ENCODE measurements at regions not wholly inside any gene's neighbourhood (a gene's known extent, or its start where the extent isn't known, plus 50 kb on each side); places are given as distances from the start of the nearest gene placed in this dataset.

DNA sequence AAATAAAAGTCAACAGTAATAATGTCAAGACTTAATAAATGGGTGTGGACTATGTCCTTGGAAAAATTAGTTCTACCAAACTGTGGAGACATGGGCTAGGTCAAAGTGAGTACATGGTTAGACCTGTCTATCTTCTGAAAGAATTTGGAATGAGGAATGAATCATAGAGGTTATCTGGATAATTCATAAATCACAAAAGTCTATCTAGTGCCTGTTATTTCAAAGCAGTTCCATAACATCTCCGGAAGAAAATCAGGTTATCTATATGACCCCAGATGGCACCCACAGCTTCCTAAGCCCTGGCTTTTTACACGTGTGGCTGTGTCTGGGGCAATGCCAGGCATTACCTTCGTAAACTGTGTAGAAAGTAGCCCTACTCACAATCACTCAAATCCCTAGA is 272.0 kb downstream of the ETAA1 start:
- ChIA-PET POLR2A (ENCODE audit: low non-redundant PET) (no interaction called here), CTCF (no interaction called here)
- Histone ChIP-seq H3K27ac (ENCODE audit: low read depth, low read length, poor library complexity, severe bottlenecking) (no peak overlapping the region), H3K9me3 (ENCODE audit: low read depth, low read length, poor library complexity, severe bottlenecking) (no peaks in the 10 kb centered on the region), H3K4me1 (ENCODE audit: insufficient read depth, low read length, poor library complexity, severe bottlenecking) (no peaks in the 10 kb centered on the region), H3K27me3 (replicated peaks; ENCODE audit: insufficient read depth, low read depth, low read length, poor library complexity) (no peaks in the 10 kb centered on the region), H3K36me3 (ENCODE audit: insufficient read depth, low read length, poor library complexity, severe bottlenecking) (no peaks in the 10 kb centered on the region), H3K4me3 (ENCODE audit: low read depth, low read length, poor library complexity, severe bottlenecking) (no peak overlapping the region)
- intact Hi-C loops (cut with micrococcal nuclease; ENCODE audit: unreplicated experiment) = no loop called here
- no peak for TF ChIP-seq EZH2 (IDR thresholded peaks at IDR 0.05; ENCODE audit: borderline replicate concordance, low read depth, low read length, poor library complexity, severe bottlenecking)
- TF ChIP-seq, protein P1, sequence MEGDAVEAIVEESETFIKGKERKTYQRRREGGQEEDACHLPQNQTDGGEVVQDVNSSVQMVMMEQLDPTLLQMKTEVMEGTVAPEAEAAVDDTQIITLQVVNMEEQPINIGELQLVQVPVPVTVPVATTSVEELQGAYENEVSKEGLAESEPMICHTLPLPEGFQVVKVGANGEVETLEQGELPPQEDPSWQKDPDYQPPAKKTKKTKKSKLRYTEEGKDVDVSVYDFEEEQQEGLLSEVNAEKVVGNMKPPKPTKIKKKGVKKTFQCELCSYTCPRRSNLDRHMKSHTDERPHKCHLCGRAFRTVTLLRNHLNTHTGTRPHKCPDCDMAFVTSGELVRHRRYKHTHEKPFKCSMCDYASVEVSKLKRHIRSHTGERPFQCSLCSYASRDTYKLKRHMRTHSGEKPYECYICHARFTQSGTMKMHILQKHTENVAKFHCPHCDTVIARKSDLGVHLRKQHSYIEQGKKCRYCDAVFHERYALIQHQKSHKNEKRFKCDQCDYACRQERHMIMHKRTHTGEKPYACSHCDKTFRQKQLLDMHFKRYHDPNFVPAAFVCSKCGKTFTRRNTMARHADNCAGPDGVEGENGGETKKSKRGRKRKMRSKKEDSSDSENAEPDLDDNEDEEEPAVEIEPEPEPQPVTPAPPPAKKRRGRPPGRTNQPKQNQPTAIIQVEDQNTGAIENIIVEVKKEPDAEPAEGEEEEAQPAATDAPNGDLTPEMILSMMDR (conservative IDR thresholded peaks at IDR 0.05; ENCODE audit: low read depth, low read length) = no peak
- DNase-seq (ENCODE audit: low spot score) = no peak
- no TSS peak for BruUV-seq (replicated peaks)

DNA sequence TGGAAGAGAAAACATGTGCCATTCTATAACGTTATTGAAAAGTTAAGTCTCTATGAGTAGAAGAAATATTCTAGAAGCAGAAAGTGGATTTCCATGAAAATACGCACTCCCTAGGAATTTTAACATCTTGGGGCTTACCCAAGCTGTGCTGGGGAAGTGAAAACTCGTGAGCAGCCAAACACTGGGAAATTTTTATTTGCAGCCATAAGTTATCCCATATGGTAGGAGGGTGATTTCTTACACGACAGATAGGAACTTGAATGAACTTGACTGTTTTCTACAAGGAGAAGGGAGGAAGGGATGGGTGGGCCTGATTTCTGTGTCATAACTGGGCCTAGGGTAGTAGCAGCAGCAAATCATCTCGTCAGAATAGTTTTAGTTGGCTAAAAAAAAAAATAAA is 272.6 kb downstream of the ETAA1 start:
- Histone ChIP-seq H3K36me3 (ENCODE audit: insufficient read depth, low read length, poor library complexity, severe bottlenecking) (no peaks in the 10 kb centered on the region), H3K27ac (ENCODE audit: low read depth, low read length, poor library complexity, severe bottlenecking) (no peak overlapping the region), H3K9me3 (ENCODE audit: low read depth, low read length, poor library complexity, severe bottlenecking) (no peaks in the 10 kb centered on the region), H3K4me1 (ENCODE audit: insufficient read depth, low read length, poor library complexity, severe bottlenecking) (no peaks in the 10 kb centered on the region), H3K27me3 (replicated peaks; ENCODE audit: insufficient read depth, low read depth, low read length, poor library complexity) (no peaks in the 10 kb centered on the region), H3K4me3 (ENCODE audit: low read depth, low read length, poor library complexity, severe bottlenecking) (no peak overlapping the region)
- no peak for DNase-seq (ENCODE audit: low spot score)
- TF ChIP-seq, protein P1 (conservative IDR thresholded peaks at IDR 0.05; ENCODE audit: low read depth, low read length) = no peak
- TF ChIP-seq EZH2 (IDR thresholded peaks at IDR 0.05; ENCODE audit: borderline replicate concordance, low read depth, low read length, poor library complexity, severe bottlenecking) = no peak
- intact Hi-C loops (cut with micrococcal nuclease; ENCODE audit: unreplicated experiment) = no loop called here
- POLR2A ChIA-PET (ENCODE audit: low non-redundant PET) = no interaction called here
- CTCF ChIA-PET = no interaction called here
- no TSS peak for BruUV-seq (replicated peaks)

DNA sequence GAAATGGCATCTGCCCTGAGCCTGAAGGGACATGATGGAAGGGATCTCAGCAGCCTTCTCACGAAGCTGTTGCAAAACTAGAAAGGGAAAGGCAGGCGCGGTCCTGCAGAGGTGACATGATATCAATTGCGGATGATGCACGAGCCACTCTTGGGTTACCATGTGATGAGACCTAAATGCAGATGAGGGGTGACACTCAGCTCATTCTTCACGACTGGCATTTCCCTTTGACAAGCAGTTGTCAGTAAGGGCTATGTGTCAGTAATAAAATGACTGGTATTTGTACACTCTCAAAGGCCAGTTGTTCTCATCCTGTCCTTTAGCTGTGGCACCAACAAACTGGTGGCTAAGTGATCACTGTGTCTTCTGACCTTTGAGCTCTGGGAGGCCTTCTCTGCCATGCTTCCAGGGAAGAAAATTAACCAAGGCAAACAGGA is 273.6 kb downstream of the ETAA1 start:
- Histone ChIP-seq H3K4me3 (ENCODE audit: low read depth, low read length, poor library complexity, severe bottlenecking) (no peak overlapping the region), H3K9me3 (ENCODE audit: low read depth, low read length, poor library complexity, severe bottlenecking) (no peaks in the 10 kb centered on the region), H3K4me1 (ENCODE audit: insufficient read depth, low read length, poor library complexity, severe bottlenecking) (no peaks in the 10 kb centered on the region), H3K27me3 (replicated peaks; ENCODE audit: insufficient read depth, low read depth, low read length, poor library complexity) (no peaks in the 10 kb centered on the region), H3K27ac (ENCODE audit: low read depth, low read length, poor library complexity, severe bottlenecking) (no peak overlapping the region), H3K36me3 (ENCODE audit: insufficient read depth, low read length, poor library complexity, severe bottlenecking) (no peaks in the 10 kb centered on the region)
- TF ChIP-seq, protein P1 (conservative IDR thresholded peaks at IDR 0.05; ENCODE audit: low read depth, low read length) = no peak
- TF ChIP-seq EZH2 (IDR thresholded peaks at IDR 0.05; ENCODE audit: borderline replicate concordance, low read depth, low read length, poor library complexity, severe bottlenecking) = no peak
- no peak for DNase-seq (ENCODE audit: low spot score)
- intact Hi-C loops (cut with micrococcal nuclease; ENCODE audit: unreplicated experiment) = no loop called here
- CTCF ChIA-PET = no interaction called here
- POLR2A ChIA-PET (ENCODE audit: low non-redundant PET) = no interaction called here
- no TSS peak for BruUV-seq (replicated peaks)
